Activated CD4-positive, alpha-beta T cell treated with anti-CD3 and anti-CD28 coated beads for 24 hours (primary cell): ENCODE measurements at regions not wholly inside any gene's neighbourhood (a gene's known extent, or its start where the extent isn't known, plus 50 kb on each side); places are given as distances from the start of the nearest gene placed in this dataset.

Experiments
- DNase-seq, 2 donors: peaks; one replicate each; pipeline ENCODE4 v3.0.0-alpha.2; 2020; ENCODE audit warnings: low read depth in 2 of 2

DNA sequence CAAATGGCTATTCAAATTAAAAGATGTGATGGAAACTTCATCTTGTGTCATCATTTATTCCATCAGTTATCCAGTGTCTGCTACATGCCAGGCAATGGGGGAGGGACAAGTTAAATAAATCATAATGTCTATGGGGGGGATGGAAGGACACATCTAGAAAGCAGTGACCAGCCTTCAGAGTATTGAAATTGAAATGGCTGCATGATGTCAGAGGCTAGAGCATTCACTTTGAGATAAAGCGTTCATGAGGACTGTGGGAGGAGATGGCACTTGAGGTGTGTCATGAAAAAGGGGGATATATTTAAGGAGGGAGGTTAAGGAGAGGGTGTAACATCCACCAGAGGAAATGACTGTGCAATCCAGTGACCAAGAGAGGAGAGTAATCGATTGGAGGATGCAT lies 50.6 kb downstream of the SLIT2 start:
- no peak for DNase-seq

DNA sequence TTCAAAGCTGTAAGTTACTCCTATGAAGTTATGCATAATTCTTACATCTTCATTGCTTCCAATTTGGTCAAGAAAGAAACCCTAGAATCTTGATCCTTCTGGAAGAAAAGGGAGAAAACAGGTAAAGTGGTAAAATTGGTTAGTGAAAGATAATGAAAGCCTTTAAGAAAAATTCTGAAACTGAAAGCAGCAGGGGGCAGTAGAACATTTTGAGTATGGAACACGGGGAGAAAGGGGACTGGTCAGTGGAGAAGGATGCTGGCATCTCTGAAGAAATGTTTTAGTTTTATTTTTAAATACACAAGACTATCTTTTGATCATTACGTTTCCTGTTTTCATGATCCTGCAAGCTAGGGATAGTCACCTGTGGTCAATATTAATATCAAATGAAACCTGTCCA lies 54.3 kb downstream of the SLIT2 start:
- no peak for DNase-seq

DNA sequence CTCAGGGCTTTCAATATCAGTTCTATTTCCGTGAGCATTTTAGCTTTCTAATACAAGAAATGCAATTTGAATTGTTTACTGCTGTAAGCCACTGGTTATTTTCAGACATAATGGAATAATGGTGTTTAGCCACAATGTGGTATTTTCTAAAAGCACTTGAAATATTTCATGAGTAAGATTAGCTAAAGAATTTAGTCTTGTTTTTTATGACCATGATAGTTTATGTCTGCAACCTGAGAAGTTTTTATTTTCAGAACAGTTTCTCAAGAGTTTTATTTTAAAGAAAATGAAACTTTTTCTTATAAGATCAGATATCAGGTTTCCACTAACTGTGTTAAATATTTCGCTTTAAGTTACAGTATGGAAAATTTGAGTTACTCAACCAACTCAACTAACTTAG lies 60.2 kb downstream of the SLIT2 start:
- no peak for DNase-seq

- no peak for DNase-seq
Observed at GRCh38 chr4:20313237-20314030, 61.7 kb downstream of the SLIT2 start.

DNA sequence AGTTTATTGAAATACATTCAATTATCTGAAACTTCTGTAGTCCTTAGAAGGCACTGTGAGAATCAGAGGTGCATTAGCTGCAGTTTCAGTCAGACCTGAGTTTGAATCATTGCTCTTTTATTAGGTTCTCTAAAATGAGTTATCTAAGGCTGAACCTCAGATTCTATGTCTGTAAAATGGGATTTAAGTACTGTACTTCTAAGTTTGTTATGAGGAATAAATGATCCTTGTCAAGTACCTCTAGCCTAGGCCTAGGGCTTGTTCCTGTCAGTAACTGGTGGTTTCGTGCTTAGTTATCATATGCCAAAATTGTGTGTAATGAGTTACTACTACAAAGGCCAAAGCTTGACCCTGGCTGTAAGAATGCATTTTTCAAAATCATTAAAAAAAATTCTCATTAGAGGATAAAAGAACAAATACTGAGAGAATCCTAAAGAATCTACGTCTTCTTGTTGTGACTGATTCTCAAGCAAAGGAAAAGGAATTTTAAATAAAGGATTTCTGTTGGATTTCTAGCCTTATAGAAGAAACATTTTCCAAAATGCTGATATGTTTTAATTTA lies 65.8 kb downstream of the SLIT2 start:
- DNase-seq = no peak

- DNase-seq = no peak
Observed at GRCh38 chr4:20318001-20318908, 66.5 kb downstream of the SLIT2 start.

DNA sequence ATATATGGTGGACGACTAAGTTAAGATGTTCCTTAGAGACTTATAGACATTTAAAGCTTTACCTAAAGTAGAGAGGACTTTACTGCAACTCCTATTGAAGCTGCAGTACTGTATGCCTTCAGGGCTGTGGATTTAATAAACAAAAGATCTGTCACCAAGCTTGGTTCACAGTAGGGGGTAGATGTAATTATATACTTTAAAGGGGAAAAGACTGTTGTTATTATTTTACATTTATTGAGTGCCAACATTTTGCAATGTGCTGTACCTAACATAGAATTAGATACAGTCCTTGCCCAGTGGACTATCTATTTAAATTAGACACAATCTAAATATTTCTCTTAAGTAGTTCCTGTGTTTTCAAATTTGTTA lies 67.2 kb downstream of the SLIT2 start:
- DNase-seq = no peak

DNA sequence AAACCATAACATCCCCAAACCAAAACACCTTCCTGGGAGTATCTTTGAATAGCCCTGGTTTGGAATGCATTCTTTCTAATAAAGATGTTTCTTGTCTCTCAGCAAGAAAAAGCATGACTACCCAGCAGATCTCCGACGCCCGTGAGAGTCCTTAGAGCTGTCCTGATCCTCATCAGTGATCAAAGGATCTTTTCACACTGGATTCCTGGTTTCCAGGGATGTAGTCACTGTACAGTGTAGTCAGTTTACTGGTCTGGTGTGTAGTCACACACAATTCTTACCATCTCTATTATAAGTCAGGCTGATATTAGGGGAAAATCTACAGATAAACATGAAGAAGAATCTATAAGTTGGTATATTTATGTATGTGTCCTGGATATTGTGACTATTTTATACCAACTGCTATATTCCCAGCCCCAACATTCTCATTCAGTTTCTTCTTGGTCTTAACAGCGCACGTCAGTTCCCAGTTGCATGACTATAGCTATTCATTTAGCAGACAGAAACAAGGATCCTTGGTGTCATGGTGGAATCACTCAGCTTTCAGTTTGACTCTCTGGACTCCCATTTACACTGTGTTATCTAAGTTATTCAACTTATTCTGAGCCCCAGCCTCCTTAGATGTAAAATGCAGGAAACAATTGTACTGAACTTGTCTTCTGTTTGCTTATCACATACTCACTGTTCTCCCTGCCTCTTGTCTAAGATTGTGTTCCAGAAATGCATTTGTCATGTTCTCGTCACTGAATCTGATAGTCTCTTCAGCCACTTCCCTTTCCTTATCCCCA lies 68.3 kb downstream of the SLIT2 start:
- DNase-seq = no peak

DNA sequence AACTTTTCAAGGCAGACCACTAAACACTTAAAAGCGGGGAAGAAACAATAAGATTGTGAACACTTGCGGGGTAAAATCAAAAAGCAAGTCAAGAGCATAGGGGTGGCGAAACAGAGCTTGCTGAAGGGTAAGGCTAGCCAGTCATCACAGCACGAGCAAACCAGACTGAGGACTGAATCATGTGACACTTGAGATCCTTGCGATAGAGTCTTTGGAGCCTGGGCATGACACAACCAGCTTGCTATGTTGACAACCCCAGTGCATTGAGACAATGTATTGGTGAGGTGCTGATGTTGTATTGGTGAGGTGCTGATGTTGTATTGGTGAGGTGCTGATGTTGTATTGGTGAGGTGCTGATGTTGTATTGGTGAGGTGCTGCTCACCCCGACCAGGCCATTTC lies 72.3 kb downstream of the SLIT2 start:
- DNase-seq = no peak

GRCh38 chr4:20326460-20326859 lies 74.8 kb downstream of the SLIT2 start:
- no peak for DNase-seq

DNA sequence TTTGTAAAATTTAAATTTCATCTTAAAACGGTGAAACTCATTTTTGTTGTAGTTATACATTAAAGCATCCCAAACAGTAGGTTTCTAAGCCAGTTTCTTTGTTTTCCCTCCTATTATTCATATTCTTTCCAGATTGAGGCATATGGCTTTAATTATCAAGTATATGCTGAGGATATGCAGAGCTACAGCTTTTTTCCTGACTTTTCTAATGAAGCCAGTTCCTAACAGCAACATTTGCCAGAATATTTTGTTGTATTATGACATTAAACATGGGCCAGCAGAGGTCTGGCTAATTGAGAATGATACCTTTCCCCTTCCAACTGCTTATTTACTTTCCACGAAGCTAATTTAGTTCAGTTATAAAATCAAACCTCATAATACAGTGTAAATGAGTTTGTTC lies 75.3 kb downstream of the SLIT2 start:
- no peak for DNase-seq

- no peak for DNase-seq
Observed at GRCh38 chr4:20327808-20328207, 76.1 kb downstream of the SLIT2 start.

DNA sequence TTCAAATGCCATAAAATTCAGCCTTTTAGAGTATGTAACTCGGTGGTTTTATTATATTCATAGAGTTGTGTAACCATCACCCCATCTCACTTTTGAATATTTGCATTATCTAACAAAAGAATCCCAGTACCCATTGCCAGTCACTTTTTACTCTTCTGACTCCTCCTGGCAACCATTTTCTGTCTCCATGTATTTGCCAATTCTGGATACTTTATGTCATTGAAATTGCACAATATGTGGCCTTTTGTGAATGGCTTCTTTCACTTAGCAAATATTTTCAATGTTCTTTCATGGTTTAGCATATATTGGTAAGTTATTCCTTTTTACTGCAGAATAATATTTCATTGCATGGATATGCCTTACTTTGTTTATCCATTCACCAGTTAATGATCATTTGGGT lies 79.9 kb downstream of the SLIT2 start:
- DNase-seq = no peak

GRCh38 chr4:20333141-20333715 lies 81.5 kb downstream of the SLIT2 start:
- DNase-seq = no peak

- DNase-seq = no peak
Observed at GRCh38 chr4:20337261-20337664, 85.6 kb downstream of the SLIT2 start.

- DNase-seq = no peak
Observed at GRCh38 chr4:20338841-20339240, 87.1 kb downstream of the SLIT2 start.

DNA sequence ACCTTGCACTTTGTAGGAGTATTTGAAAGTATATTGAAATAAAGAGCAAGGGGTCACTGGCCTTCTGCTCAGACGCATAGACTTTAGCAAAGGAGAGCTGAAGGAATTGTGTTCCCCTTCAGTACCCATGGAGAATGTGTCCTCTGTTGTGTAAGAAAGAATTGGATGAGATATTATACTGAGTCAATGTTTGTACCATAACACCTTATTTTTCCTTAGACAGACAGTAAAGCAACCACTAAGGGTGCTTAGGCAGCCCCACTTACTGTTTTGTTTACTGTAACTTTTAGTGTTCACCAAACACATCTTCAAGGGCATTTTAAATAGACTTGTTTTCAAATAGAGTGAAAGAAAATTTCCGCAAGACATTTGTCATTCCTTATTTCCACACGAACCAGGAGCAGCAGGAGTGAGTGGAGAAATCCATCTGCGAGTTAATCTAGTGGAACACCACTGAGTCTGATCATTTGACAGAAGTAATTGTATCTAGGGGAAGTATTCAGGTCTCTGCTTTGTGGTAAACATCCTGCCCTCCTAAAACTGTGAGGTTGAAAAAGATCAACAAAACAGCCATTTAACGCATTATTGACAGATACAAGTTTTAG lies 89.5 kb downstream of the SLIT2 start:
- DNase-seq = no peak

DNA sequence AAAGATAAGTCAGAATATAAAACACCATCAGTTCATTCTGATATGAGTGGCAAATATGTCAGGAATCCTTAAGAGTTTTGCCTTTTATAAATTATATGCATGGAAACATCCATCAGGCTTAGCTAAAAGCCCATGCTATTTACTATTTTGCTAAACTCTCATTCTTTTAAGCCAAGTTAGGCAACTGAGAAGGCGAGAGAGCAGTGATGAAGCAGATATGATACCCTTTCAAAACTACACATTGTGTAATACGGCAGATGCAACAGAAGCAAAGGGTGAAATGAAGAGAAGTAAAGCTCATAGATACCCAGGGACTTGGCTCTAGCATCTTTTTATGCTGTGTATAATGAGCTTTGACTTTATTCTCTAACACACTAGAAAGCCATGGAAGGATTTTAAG lies 95.8 kb downstream of the SLIT2 start:
- DNase-seq = no peak

DNA sequence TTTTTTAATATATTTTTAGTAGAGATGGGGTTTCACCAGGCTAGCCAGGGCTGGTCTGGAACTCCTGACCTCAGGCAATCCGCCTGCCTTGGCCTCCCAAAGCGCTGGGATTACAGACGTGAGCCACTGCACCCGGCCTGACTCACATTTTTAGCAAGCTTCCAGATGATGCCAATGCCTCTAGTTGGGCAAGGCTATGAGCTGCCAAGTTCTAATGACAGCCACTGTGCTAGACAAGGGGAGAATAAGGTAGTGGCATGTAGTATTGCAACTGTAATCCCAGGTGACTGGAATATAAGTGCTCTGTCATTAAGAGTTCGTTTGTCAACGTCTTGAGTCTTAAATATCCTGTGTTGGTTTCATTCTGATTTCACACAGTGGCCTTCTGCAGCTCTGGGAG lies 96.7 kb downstream of the SLIT2 start:
- no peak for DNase-seq

DNA sequence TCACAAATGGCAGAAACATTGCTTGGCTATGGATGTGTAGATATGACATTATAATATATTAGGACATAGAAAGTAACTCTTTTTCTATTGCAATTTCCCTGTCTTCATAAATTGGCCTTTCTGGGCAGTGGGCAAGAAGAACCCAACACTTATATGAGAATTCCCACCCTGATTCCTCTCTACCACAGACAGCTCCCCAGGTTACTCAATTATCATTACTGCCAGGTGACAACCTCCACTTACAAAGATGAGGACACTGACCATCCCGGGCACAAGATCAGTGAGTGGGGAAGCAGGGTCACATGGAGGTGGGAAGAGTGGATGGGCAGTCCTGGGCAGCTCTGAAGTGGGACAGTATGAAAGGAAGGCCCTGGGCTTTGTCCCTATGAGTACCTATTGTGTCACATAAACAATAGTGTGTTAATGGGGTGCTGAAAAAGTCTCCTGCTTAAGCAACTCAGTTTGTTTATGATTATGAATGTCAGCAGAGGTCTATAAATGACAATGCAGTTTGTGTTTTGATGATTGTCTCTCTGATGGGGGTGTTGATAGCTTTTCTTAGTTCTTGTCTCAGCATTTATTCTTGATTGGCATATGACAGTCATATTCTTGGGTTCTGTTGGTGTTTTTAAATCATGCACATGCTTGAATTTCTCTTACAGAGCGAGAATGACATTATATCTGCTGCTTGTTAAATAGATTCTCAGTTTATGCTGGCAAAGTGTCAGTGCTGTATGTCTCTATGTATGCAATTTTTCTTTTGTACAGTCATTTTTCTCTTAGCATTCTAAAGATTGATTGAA lies 99.9 kb downstream of the SLIT2 start:
- DNase-seq = no peak

DNA sequence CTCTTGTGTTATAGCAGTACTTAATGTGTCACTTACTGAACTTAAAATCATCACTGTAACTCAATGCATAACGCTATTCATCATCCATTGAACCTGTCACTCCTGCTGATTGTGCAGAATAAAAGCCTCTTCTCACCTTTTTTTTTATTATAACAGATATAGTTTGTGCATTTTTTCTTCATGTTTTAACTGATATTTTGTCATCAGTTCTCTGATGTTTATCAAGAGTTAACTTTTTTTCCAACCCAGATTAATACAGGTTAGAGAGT lies 100.4 kb downstream of the SLIT2 start:
- no peak for DNase-seq
